Left ventricle myocardium inferior (tissue), 1 donor: ENCODE measurements at regions not wholly inside any gene's neighbourhood (a gene's known extent, or its start where the extent isn't known, plus 50 kb on each side); places are given as distances from the start of the nearest gene placed in this dataset.

Experiments
- DNase-seq: peaks from one replicate; pipeline ENCODE4 v3.0.0-alpha.2; 2020
- H3K27ac ChIP-seq: fragments of 200-600 bp; replicated peaks from 2 replicates; pipeline ENCODE4 v1.8.0; 2021
- H3K27me3 ChIP-seq: fragments of 200-600 bp; 2 replicates; pipeline ENCODE4 v1.8.0; 2021; ENCODE audit warnings: low read depth
- H3K36me3 ChIP-seq: fragments of 200-600 bp; 2 replicates; pipeline ENCODE4 v1.8.0; 2021
- H3K4me1 ChIP-seq: fragments of 200-600 bp; 2 replicates; pipeline ENCODE4 v1.8.0; 2021
- H3K4me3 ChIP-seq: fragments of 200-600 bp; 2 replicates; pipeline ENCODE4 v1.8.0; 2021; ENCODE audit warnings: mild to moderate bottlenecking, moderate library complexity
- H3K9me3 ChIP-seq: fragments of 200-600 bp; replicated peaks from 2 replicates; pipeline ENCODE4 v1.8.0; 2021
- CTCF ChIP-seq: fragments of 200-600 bp; IDR thresholded peaks from 2 replicates; pipeline ENCODE4 v1.8.0; 2021; ENCODE audit warnings: antibody characterized with exemption, mild to moderate bottlenecking, borderline replicate concordance
- intact Hi-C: fragments of 100-400 bp; cut with micrococcal nuclease; formaldehyde crosslinking; loops from one replicate; pipeline ENCODE4 v1.11.0; 2022
- donor health status: DM: no; HTN: yes; CAD: no; lungs with severe emphysema.

GRCh38 chr11:33467966-33468365 lies 210.8 kb downstream of the HIPK3 start:
- intact Hi-C loops: no loop called here
- Histone ChIP-seq H3K4me1 (no peaks in the 10 kb centered on the region), H3K36me3 (no peaks in the 10 kb centered on the region), H3K27me3 (peaks cover 34% of the 10 kb centered on the region), H3K4me3 (no peak overlapping the region), H3K27ac (no peak overlapping the region), H3K9me3 (peaks cover 6% of the 10 kb centered on the region)
- no peak for TF ChIP-seq CTCF
- DNase-seq: no peak

- H3K4me3 ChIP-seq: no peak overlapping the region
- no peak overlapping the region for H3K27ac ChIP-seq
- DNase-seq: no peak
- H3K27me3 ChIP-seq: no peaks in the 10 kb centered on the region
- H3K36me3 ChIP-seq: no peaks in the 10 kb centered on the region
- no peak for TF ChIP-seq CTCF
- H3K9me3 ChIP-seq: no peaks in the 10 kb centered on the region
- intact Hi-C loops: no loop called here
- H3K4me1 ChIP-seq: no peaks in the 10 kb centered on the region
Observed at GRCh38 chr11:33463059-33463458, 205.9 kb downstream of the HIPK3 start.

GRCh38 chr11:33461369-33462125 lies 204.4 kb downstream of the HIPK3 start:
- no peaks in the 10 kb centered on the region for H3K4me1 ChIP-seq
- DNase-seq: no peak
- no peak overlapping the region for H3K4me3 ChIP-seq
- H3K27ac ChIP-seq: no peak overlapping the region
- no peaks in the 10 kb centered on the region for H3K36me3 ChIP-seq
- TF ChIP-seq CTCF: no peak
- intact Hi-C loops: no loop called here
- H3K9me3 ChIP-seq: no peaks in the 10 kb centered on the region
- H3K27me3 ChIP-seq: no peaks in the 10 kb centered on the region

GRCh38 chr11:33457948-33458347 lies 200.8 kb downstream of the HIPK3 start:
- intact Hi-C loops: no loop called here
- no peak overlapping the region for H3K27ac ChIP-seq
- H3K9me3 ChIP-seq: no peaks in the 10 kb centered on the region

GRCh38 chr11:33455867-33456463 lies 198.8 kb downstream of the HIPK3 start:
- Histone ChIP-seq H3K4me3 (no peak overlapping the region), H3K9me3 (no peaks in the 10 kb centered on the region), H3K27me3 (peaks cover 12% of the 10 kb centered on the region), H3K4me1 (no peaks in the 10 kb centered on the region), H3K27ac (no peak overlapping the region), H3K36me3 (no peaks in the 10 kb centered on the region)
- no peak for TF ChIP-seq CTCF
- DNase-seq: no peak
- intact Hi-C loops: no loop called here

More at GRCh38 chr11:33457948-33458347, 200.8 kb downstream of the HIPK3 start:
- TF ChIP-seq CTCF: no peak
- no peaks in the 10 kb centered on the region for H3K4me1 ChIP-seq
- no peaks in the 10 kb centered on the region for H3K36me3 ChIP-seq
- H3K4me3 ChIP-seq: no peak overlapping the region
- H3K27me3 ChIP-seq: no peaks in the 10 kb centered on the region
- no peak for DNase-seq
